IMR-90 (cell line): ENCODE measurements at regions not wholly inside any gene's neighbourhood (a gene's known extent, or its start where the extent isn't known, plus 50 kb on each side); places are given as distances from the start of the nearest gene placed in this dataset.

Source experiments
- ATAC-seq: fragments of 200-7000 bp; cut with Tn5 transposase; 2 replicates; pipeline ENCODE4 v1.9.1; 2020; ENCODE audit warnings: low read depth, mild to moderate bottlenecking, moderate library complexity
- BruUV-seq: library from RNA; stranded (reverse); fragments of 400-500 nt; replicated peaks from 2 replicates; lab custom pipeline; 2021; lab: Mats Ljungman, UMichigan
- CTCF ChIA-PET: fragments of 300-600 bp; formaldehyde crosslinking; extraction: SDS; loops from one replicate; lab custom pipeline; 2021; ENCODE audit warnings: antibody characterized with exemption; lab: Yijun Ruan, JAX
- POLR2A ChIA-PET: fragments of 300-600 bp; sonication (Branson Sonifier 250); formaldehyde crosslinking; loops from one replicate; lab custom pipeline; 2022; ENCODE audit warnings: antibody characterized with exemption; ENCODE audit not compliant: unreplicated experiment; lab: Charles Lee
- DNase-seq: peaks from one replicate; pipeline ENCODE4 v3.0.0; 2013
- H2AFZ ChIP-seq: replicated peaks from 2 replicates; pipeline ENCODE3; 2013; ENCODE audit warnings: low read length, mild to moderate bottlenecking; ENCODE audit not compliant: poor library complexity
- H2AK5ac ChIP-seq: 2 replicates; pipeline ENCODE4 v1.6.1; 2013; ENCODE audit warnings: low read depth, low read length, inconsistent platforms
- H2AK9ac ChIP-seq: replicated peaks from 2 replicates; pipeline ENCODE3; 2013; ENCODE audit warnings: mild to moderate bottlenecking, low read depth, low read length, moderate library complexity; ENCODE audit not compliant: poor library complexity
- H2BK120ac ChIP-seq: 2 replicates; pipeline ENCODE4 v1.6.1; 2013; ENCODE audit warnings: low read depth, low read length, inconsistent platforms
- H2BK15ac ChIP-seq: 3 replicates; pipeline ENCODE4 v1.6.1; 2013; ENCODE audit warnings: low read depth, low read length, inconsistent platforms
- H2BK20ac ChIP-seq: 2 replicates; pipeline ENCODE4 v1.6.1; 2013; ENCODE audit warnings: low read depth, mild to moderate bottlenecking, inconsistent platforms, low read length, moderate library complexity
- H2BK5ac ChIP-seq: 2 replicates; pipeline ENCODE4 v1.6.1; 2013; ENCODE audit warnings: mild to moderate bottlenecking, low read depth, low read length, inconsistent platforms; ENCODE audit not compliant: poor library complexity, severe bottlenecking
- H3K14ac ChIP-seq: replicated peaks from 2 replicates; pipeline ENCODE4 v1.6.1; 2013; ENCODE audit warnings: low read depth, low read length, inconsistent platforms
- H3K18ac ChIP-seq: 2 replicates; pipeline ENCODE4 v1.6.1; 2013; ENCODE audit warnings: low read depth, low read length, control low read depth
- H3K23ac ChIP-seq: 2 replicates; pipeline ENCODE4 v1.6.1; 2013; ENCODE audit warnings: low read depth, low read length, inconsistent platforms
- H3K27ac ChIP-seq: 2 replicates; pipeline ENCODE4 v1.5.1; 2013; ENCODE audit warnings: mild to moderate bottlenecking, control low read depth, low read length; ENCODE audit not compliant: insufficient read depth
- H3K27me3 ChIP-seq: 2 replicates; pipeline ENCODE4 v1.6.1; 2013; ENCODE audit warnings: low read length; ENCODE audit not compliant: control insufficient read depth, insufficient read depth
- H3K36me3 ChIP-seq: 2 replicates; pipeline ENCODE4 v1.6.1; 2013; ENCODE audit warnings: low read length, mixed read lengths; ENCODE audit not compliant: control insufficient read depth, insufficient read depth
- H3K4ac ChIP-seq: 2 replicates; pipeline ENCODE4 v1.6.1; 2013; ENCODE audit warnings: low read depth, low read length, inconsistent platforms
- H3K4me1 ChIP-seq: 2 replicates; pipeline ENCODE4 v1.6.1; 2013; ENCODE audit warnings: low read length, mixed read lengths; ENCODE audit not compliant: control insufficient read depth, insufficient read depth
- H3K4me2 ChIP-seq: 2 replicates; pipeline ENCODE4 v1.6.1; 2013; ENCODE audit warnings: low read depth, mild to moderate bottlenecking, control low read depth, low read length, moderate library complexity
- H3K4me3 ChIP-seq: 2 replicates; pipeline ENCODE4 v1.5.1; 2013; ENCODE audit warnings: low read depth, mild to moderate bottlenecking, control low read depth, low read length, moderate library complexity; ENCODE audit not compliant: insufficient read depth
- H3K56ac ChIP-seq: 2 replicates; pipeline ENCODE4 v1.6.1; 2013; ENCODE audit warnings: low read length, inconsistent platforms; ENCODE audit not compliant: insufficient read depth; ENCODE audit errors: extremely low read depth
- H3K79me1 ChIP-seq, 2 experiments: 2 replicates each; pipeline ENCODE4 v1.6.1; 2013; ENCODE audit warnings: low read length in 2 of 2, inconsistent platforms in 1 of 2, low read depth in 1 of 2
- H3K9ac ChIP-seq: 2 replicates; pipeline ENCODE4 v1.6.1; 2013; ENCODE audit warnings: low read depth, low read length, control low read depth
- H3K9me1 ChIP-seq: 2 replicates; pipeline ENCODE4 v1.6.1; 2013; ENCODE audit warnings: low read length, inconsistent platforms; ENCODE audit not compliant: insufficient read depth
- H3K9me3 ChIP-seq: 2 replicates; pipeline ENCODE4 v1.6.1; 2013; ENCODE audit warnings: low read length; ENCODE audit not compliant: control insufficient read depth, insufficient read depth
- H4K20me1 ChIP-seq: 2 replicates; pipeline ENCODE4 v1.6.1; 2013; ENCODE audit warnings: low read length, inconsistent platforms; ENCODE audit not compliant: insufficient read depth
- H4K5ac ChIP-seq: 2 replicates; pipeline ENCODE4 v1.6.1; 2013; ENCODE audit warnings: mild to moderate bottlenecking, low read depth, low read length, control low read depth
- H4K8ac ChIP-seq, 2 experiments: 2 replicates each; pipeline ENCODE4 v1.6.1; 2013; ENCODE audit warnings: low read depth in 2 of 2, low read length in 2 of 2, control low read depth in 1 of 2, inconsistent platforms in 1 of 2
- H4K91ac ChIP-seq: 2 replicates; pipeline ENCODE4 v1.6.1; 2013; ENCODE audit warnings: low read depth, low read length, inconsistent platforms; ENCODE audit not compliant: insufficient read depth
- BHLHE40 ChIP-seq: fragments of 150-350 bp; IDR thresholded peaks from 2 replicates; pipeline ENCODE4 v1.6.1; 2016; ENCODE audit warnings: mild to moderate bottlenecking, low read depth, low read length
- CEBPB ChIP-seq: IDR thresholded peaks from 2 replicates; pipeline ENCODE4 v1.6.1; 2012; ENCODE audit warnings: low read depth, low read length, improper control_type of control experiment
- CHD1 ChIP-seq: IDR thresholded peaks from 2 replicates; pipeline ENCODE4 v1.6.1; 2012; ENCODE audit warnings: low read depth, low read length, improper control_type of control experiment
- FOS ChIP-seq: fragments of 150-350 bp; IDR thresholded peaks from 2 replicates; pipeline ENCODE4 v1.6.1; 2016; ENCODE audit warnings: low read depth, low read length
- MAFK ChIP-seq: IDR thresholded peaks from 2 replicates; pipeline ENCODE4 v1.6.1; 2012; ENCODE audit warnings: low read depth, low read length, improper control_type of control experiment
- NFE2L2 ChIP-seq: fragments of 150-350 bp; IDR thresholded peaks from 2 replicates; pipeline ENCODE4 v1.6.1; 2016; ENCODE audit warnings: low read depth, mild to moderate bottlenecking, low read length
- POLR2A ChIP-seq: IDR thresholded peaks from 2 replicates; pipeline ENCODE4 v1.6.1; 2012; ENCODE audit warnings: mild to moderate bottlenecking, low read depth, low read length
- RAD21 ChIP-seq: IDR thresholded peaks from 2 replicates; pipeline ENCODE4 v1.6.1; 2012; ENCODE audit warnings: low read length, improper control_type of control experiment
- RFX5 ChIP-seq: IDR thresholded peaks from 2 replicates; pipeline ENCODE4 v1.8.0; 2012; ENCODE audit warnings: low read depth, mild to moderate bottlenecking, low read length, moderate library complexity
- SMC3 ChIP-seq: fragments of 150-350 bp; IDR thresholded peaks from 2 replicates; pipeline ENCODE4 v1.6.1; 2016; ENCODE audit warnings: low read depth, mild to moderate bottlenecking, antibody characterized with exemption, low read length, moderate library complexity
- WGBS, 2 experiments: methylation state at CpG; one replicate each; pipeline versions ENCODE4 v1.1.5 to v1.1.7; 2013; ENCODE audit warnings: missing lambda C conversion rate in 2 of 2; ENCODE audit not compliant: insufficient read length in 1 of 2; ENCODE audit errors: extremely low coverage in 2 of 2; 5-methylcytosine and 5-hydroxymethylcytosine counted together
- dilution Hi-C: fragments of 300-500 bp; cut with HindIII; formaldehyde crosslinking; loops from one replicate; pipeline ENCODE4 v1.14.3; 2018; ENCODE audit warnings: low sequenced_read_pairs; ENCODE audit not compliant: unreplicated experiment
- in situ Hi-C: fragments of 300-500 bp; cut with MboI; formaldehyde crosslinking; loops from 3 replicates; pipeline ENCODE4 v1.14.3; 2019; ENCODE audit warnings: low sequenced_read_pairs, inconsistent platforms, mixed read lengths
- intact Hi-C: fragments of 100-400 bp; cut with micrococcal nuclease; formaldehyde crosslinking; loops from 2 replicates; pipeline ENCODE4 v1.10.0; 2022
- TF ChIP-seq, protein P1 (sequence below): fragments of 150-350 bp; IDR thresholded peaks from 2 replicates; pipeline ENCODE4 v1.6.1; 2016; ENCODE audit warnings: low read depth, mild to moderate bottlenecking, low read length, moderate library complexity, borderline replicate concordance

DNA sequence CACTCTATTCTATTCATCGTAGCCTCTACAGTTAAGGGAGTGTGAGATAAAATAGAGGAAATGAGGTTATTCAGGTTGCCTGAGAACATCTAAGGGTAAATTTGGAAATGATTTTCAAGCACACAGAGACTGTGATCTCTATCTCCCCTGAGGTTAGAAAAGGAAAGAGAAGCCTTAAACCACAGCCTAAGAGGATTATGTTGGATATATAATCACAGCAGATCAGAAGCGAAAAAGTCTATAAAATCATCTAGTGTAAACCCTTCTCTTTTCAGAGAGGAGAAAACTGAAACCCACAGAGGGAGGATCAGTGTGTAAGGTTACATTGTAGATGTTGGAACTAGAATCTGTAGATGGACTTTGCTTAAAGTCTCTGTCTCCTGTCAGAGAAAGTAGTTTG, 90.6 kb upstream of the SEMA3E start:
- Histone ChIP-seq H2BK15ac (no peak overlapping the region), H2AK5ac (no peak overlapping the region), H4K20me1 (no peaks in the 10 kb centered on the region), H3K79me1 (no peaks in the 10 kb centered on the region), H3K56ac (no peak overlapping the region), H3K18ac (no peak overlapping the region), H3K9ac (no peak overlapping the region), H3K9me1 (no peaks in the 10 kb centered on the region), H3K4me2 (no peak overlapping the region), H2BK20ac (no peak overlapping the region), H3K4ac (no peak overlapping the region), H2AK9ac (no peak overlapping the region), H3K36me3 (no peaks in the 10 kb centered on the region), H3K14ac (no peak overlapping the region), H3K27me3 (no peaks in the 10 kb centered on the region), H3K27ac (no peak overlapping the region), H3K23ac (no peak overlapping the region), H2BK120ac (no peak overlapping the region), H3K4me3 (no peak overlapping the region), H4K8ac (no peak overlapping the region), H2BK5ac (no peak overlapping the region), H4K91ac (no peak overlapping the region), H4K5ac (no peak overlapping the region), H3K4me1 (no peaks in the 10 kb centered on the region), H3K9me3 (no peaks in the 10 kb centered on the region), H2AFZ (no peak overlapping the region)
- TF ChIP-seq RFX5, result no peak
- no peak for TF ChIP-seq POLR2A
- TF ChIP-seq MAFK, result no peak
- TF ChIP-seq CHD1, result no peak
- no peak for TF ChIP-seq BHLHE40
- no peak for TF ChIP-seq CEBPB
- no peak for TF ChIP-seq NFE2L2
- TF ChIP-seq FOS, result no peak
- no peak for TF ChIP-seq RAD21
- no peak for TF ChIP-seq SMC3
- TF ChIP-seq, protein P1, sequence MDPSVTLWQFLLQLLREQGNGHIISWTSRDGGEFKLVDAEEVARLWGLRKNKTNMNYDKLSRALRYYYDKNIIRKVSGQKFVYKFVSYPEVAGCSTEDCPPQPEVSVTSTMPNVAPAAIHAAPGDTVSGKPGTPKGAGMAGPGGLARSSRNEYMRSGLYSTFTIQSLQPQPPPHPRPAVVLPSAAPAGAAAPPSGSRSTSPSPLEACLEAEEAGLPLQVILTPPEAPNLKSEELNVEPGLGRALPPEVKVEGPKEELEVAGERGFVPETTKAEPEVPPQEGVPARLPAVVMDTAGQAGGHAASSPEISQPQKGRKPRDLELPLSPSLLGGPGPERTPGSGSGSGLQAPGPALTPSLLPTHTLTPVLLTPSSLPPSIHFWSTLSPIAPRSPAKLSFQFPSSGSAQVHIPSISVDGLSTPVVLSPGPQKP, result no peak
- no TSS peak for BruUV-seq
- intact Hi-C loops, result no loop called here
- POLR2A ChIA-PET, result no interaction called here
- no peak for ATAC-seq
- CTCF ChIA-PET, result no interaction called here
- no CpG with 5 or more reads among the region's 2 CpGs for WGBS, 2 experiments
- dilution Hi-C loops, result no loop called here
- DNase-seq, result no peak
- in situ Hi-C loops, result no loop called here
